ENCODE measurements at regions not wholly inside any gene's neighbourhood (a gene's known extent, or its start where the extent isn't known, plus 50 kb on each side); places are given as distances from the start of the nearest gene placed in this dataset.

DNA sequence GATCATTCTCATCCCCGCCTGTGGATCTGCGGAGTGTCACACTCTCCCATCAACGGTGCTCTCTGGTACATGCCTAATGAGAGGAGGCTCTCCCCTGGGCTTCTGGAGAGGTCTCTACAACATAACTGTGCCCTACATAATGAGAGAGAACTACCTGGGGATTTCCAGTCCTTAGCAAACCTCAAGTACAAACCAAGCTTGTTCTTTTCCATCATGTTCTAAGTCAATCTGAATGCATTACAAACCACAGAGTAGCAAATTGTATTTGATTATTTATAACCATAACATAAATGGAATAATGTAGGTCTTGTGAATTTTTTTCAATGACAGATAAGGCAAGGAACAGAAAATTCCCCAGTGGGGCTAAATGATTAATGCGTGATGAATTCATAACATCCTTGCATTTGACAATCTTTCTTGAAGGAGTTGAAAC is 412.4 kb upstream of the NRP1 start:
- DNase-seq (ENCODE audit: low spot score), result no peak

DNA sequence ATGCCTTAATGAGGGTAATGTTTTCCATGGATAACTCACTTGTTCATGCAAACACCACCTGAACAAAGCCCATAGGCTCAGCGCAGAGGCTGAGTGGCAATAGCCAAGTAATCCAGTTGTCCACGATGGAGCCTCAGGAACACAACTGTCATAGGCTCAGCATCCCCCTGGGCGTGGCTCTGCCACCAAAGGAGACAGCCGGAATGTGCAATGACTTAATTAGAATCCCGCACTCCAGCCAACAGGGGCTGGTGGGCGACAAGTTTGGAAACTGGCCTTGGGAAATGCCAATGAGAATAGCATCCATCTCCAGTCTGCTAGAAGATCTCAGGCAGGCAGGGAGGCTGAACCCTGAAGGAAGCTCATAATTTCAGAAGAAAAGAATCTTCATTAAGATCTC is 411.7 kb upstream of the NRP1 start:
- DNase-seq (ENCODE audit: low spot score), result no peak

DNA sequence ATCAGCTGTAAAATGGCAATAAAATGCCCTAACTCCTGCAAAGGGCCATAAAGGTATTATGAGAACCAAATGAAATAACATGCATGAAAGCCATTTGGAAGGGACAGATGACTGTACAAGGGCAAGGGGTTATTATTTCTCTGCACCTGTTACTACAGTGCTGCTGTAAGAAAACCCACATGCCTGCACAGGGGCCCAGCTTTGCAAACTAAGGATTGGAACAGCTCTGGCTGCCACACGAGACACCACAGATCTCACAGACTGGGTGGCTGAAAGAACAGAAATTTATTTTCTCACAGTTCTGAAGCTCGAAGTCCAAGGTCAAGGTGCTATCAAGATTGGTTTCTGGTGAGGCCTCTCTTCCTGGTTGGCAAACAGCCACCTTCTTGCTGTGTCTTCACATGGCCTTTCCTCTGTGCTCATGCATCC is 409.0 kb upstream of the NRP1 start:
- no peak for DNase-seq (ENCODE audit: low spot score)

DNA sequence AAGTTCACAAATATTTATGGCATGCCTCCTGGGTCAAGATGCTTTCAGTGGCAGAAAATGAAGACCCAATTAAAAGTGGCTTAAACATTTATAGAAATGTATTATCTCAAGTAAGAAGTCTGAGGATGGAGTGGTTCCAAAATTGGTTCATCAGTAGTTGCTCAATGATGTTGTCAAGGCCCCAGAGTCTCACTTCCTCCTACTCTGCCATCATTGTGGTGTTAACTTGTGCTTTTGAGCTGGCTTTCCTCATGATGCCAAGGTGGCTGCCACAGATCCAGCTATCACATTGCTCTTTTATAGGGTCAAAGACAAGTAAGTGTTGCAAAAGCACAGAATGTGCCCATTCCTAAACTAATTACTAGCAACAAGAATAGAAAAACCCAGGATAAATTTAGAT is 404.6 kb upstream of the NRP1 start:
- DNase-seq (ENCODE audit: low spot score), result no peak

DNA sequence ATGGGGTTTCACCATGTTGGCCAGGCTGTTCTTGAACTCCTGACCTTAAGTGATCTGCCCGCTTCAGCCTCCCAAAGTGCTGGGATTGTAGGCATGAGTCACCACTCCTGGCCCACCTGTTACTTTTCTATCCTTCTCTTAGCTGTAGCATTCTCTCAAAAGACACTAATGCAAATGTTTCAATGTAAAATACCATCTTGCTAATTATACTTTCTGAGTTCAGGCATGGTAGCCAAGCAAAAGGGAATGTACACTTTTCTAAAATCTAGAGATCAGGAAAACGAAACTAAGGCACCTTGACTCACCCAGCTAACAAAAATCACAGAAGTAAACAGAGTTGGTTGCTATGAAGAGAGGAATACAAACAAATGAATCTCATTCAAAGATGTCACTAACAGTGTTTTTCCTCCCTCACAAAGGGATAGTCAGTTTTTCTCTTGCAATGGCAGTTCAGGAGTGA is 401.0 kb upstream of the NRP1 start:
- DNase-seq (ENCODE audit: low spot score), result no peak

DNA sequence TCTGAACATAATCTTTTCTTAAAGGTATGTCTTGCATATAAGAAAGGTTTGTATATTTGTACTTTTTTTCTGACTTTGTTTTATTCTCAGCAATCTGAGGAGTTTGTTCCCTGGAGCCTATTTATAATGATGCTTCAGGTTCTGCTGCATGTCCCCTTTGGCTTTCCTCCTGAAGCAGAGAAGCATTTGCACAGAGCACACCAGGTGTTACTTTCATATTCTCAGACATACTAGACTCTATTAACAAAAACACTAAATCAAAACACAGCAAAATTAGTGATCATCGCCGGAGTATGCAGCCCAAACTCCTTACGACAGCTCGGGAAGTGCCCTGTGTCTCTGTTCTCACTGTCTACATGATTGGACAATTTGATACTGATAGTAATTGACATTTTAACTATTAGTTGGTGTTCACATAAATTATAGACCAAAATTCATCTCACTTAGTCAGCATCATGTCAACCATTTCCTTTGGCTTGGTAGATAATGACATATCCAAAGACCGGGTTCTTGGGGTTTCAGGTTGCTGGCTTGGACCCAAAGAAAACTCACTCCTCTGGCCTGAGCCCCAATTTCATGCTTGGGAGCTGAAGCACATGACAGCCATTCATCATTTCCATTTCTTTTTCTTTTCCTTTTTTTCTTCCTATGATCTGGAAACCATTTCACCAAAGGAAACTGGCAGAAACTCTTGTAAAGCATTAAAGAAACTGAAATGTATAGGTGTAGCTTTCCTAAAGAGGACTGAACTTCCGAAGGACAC is 400.1 kb upstream of the NRP1 start:
- no peak for DNase-seq (ENCODE audit: low spot score)

DNA sequence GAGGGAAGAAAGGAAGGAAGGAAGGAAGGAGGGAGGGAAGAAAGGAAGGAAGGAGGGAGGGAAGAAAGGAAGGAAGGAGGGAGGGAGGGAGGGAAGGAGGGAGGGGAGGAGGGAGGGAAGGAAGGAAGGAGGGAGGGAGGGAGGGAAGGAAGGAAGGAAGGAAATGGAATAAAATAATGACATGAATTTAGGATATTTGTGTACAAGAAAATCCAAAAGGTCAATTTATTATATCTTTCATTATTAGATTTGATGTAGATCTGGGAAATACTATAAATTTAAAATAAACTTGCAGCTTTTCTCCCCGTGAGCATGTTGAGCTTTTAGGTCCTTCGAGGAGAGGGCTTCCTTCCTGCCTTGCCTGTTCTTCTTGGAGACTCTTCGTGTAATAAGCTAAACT is 398.6 kb upstream of the NRP1 start:
- DNase-seq (ENCODE audit: low spot score), result no peak

DNA sequence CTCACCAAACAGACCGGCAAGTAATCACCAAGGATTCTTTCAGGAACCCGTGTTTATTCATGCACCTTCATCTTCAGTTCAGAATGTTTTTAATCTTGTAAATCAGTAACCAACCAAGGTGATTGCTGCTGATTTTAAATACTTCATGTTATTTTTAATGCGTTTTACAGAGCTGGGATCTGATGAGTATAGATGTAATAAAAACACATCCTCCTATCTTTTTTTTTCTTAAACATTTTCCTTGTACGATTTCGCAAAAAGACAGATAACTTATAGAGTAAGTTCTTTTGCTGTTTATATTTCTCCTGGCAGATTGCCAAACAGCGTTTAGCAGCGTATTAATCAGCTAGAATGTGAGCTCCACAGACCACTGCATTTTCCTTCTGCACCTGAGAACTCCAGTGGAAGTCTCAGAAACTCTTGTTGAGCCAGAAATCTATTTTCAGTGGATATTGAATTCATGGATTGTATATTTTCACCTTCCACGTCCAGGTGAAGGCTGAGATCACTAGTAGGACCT is 397.8 kb upstream of the NRP1 start:
- DNase-seq (ENCODE audit: low spot score), result no peak

DNA sequence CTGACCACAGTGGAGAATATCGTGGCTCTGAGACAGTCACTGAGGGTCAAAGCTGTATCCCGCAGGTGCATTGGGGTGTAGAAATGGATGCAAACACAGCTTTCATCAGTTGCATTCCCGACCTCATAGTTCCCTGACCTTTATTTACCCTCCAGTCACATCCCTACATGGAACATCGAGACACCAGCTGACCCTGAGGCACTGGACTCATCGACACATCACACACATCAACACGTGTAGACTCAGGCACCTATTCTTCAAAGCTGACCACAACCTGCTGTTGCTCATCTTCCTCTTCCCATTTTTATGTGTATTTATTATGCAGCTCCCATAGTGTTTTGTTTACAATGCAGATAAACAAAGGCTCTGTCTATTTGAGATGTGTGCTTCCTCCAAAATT is 396.9 kb upstream of the NRP1 start:
- DNase-seq (ENCODE audit: low spot score), result no peak

DNA sequence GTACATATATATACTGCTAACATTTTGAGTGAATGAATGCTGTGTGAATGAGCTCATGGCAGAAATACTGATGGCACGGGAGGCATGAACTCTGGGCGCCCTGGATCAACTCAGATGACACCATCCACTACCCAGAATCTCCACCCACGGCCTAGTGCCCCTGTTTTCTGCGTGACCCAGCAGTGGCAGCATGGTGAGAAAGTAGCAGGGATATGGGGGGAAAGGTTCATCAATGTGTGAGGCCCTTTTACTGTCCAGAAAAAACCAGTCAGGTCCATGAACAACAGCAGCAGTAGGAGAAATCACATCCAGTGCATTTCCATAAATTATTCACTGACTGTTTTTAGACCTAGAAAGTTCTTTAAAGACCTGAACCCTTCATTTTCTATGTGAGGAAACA is 391.0 kb upstream of the NRP1 start:
- no peak for DNase-seq (ENCODE audit: low spot score)

DNA sequence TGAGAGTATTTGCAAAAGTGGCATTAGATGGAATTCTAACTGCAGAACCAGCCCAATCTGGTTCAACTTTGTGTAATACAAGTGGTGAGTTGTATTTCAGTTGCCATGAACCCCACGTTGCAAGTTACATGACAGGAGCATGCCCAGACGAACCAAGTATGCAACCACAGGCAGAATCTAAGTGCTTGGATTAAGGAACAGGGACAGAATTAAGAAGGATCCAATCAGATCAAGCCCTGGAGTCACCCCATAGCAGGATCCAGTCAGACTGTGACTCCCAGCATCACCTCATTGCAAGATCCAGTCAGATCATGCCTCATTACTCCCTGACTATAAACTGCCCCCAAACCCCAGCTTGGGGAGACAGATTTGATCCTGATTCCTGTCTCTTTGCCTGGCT is 388.7 kb upstream of the NRP1 start:
- DNase-seq (ENCODE audit: low spot score), result no peak

DNA sequence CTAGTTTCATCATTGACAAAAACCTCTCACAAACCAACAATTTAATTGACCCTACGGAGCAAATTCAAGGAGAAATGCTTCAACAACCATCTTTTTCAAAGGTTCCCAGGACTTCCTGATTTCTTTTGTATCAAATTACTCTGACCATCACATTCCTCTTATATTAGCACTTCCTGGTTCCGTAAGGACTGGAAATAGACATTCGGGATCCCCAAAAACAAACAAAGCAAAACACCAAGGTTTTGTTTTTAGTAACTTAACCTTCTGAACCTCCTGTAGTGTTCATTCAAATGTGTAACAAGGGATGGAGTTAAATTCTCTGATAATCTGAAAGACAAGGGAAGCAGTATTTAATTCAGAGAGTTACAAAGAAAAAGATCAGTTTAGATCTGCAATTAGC is 387.6 kb upstream of the NRP1 start:
- DNase-seq (ENCODE audit: low spot score), result no peak

DNA sequence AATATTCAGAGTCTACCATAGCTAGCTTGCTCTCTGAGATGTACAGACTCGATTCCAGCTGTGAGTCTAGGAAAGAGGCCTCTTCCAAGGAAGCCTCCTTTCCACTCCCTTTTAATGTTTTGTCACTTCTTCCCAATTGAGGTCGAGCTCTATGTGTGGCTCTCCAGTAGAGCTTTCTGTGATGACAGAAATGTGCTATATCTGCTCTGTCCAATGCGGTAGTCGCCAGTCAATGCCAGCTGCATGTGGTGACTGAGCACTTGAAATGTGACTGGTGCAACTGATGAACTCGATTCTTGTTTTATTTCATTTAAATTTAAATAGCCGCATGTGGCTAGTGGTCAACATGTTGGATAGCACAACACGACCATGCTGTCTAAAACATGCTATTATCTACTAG is 387.0 kb upstream of the NRP1 start:
- no peak for DNase-seq (ENCODE audit: low spot score)

DNA sequence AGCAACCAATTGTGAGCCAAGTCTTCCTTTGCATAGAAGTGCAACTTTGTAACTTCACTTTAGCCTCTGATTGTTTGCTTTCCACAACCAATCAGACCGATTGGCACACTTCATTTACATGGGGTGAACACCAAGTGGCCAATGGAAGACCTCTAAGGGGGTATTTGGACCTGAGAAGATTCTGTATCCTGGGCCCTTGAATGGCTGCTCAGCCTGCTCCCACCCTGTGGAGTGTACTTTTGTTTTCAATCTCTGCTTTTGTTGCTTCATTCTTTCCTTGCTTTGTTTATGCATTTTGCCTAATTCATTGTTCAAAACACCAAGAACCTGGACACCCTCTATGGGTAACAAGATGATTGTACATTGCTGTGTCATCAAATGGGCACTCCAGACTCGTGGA is 385.7 kb upstream of the NRP1 start:
- DNase-seq (ENCODE audit: low spot score), result no peak

DNA sequence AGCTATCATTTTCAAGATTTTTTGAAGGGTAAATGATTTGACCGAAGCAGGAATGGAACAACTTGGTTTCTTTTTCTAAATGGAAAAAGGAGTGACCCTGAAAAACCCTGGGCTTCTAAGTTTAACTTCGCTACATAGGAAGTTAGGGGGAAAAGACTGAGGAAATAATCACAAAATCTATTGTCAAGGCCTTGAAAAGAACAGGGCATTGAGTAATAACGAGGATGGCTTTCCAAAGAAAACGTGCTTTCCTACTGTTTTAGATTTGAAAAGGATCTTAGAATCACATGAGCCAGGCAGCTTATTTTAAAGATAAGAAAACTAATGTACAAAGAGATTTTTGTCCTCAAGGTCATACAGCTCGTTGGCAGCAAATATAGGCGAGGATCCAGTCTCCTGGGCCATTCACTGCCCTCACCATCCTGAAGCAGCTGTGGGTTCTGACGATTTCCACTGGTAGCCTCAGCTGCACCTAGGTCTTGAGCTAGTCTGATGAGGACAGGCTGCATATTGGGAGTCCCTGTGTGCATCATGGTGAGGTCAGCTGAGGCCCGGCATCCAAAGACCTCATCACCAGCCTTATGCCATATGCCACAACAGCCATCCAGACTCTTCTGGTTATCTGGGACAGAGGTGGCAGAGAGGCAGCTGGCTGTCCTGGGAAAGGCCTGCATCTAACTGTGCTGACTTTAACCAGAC is 384.7 kb upstream of the NRP1 start:
- DNase-seq (ENCODE audit: low spot score), result no peak

DNA sequence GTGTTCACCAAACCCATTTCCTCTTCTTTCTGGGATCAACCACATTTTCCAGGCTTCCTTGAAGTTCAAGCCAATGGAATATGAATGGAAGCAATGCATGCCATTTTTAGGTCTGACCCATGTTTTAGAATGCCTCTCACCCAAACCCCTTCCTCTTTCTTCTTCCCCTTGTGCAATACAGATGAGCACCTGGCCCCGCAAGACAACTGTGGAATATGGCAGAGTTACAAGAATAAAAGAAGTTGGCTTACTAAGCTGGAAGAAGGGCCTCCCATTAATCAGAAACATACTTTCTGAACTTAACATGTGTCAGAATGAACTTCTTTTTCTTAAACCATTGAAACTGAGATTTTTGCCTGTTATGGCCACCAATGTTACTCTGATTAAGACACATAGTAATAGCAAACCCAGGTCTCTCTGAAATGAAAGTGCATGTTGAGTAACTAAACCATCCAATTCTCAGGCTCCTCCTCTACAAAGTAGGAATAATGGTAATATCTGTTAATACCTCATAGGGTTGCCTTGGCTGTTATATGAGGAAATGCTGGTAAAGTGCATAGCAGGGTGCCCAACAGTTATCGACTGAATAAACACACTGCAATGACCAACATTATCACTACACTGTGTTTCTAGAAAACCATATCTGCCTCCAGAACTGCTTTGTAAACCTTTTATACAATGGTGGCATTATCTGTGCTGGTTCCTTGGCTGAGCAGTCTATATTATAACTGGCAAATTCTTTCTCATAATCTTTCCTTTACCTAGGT is 382.2 kb upstream of the NRP1 start:
- no peak for DNase-seq (ENCODE audit: low spot score)

DNA sequence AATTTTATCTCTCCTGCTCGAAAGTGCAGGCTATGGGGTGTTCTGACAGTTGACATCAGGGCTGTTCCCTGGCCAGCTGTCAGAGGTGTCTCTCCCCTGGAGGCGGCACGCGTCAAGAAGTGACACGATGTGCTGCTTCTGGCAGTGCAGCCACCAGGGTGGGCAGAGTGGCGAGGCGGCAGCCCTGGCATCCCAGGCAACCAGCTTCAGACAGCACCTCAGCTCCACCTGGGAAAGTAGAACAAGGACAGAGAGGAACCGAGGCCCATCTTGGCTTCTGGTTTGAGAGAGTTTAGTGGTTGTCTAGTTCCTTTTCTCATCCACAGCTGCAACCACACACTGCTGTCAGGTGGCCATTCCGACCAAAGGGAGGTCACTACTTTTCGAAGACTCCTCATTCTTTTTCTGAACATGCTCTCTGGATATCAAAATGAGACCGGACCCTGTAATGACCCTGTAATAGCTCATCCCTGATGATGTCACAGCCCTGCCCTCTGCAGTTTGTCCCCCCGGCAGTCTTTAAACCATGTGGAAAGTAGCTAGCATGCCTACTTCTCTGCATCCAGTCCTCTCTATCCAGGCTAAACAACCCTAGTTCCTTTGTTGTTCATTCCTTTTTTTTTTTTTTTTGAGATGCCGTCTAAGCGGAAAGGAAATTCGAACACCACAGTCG is 381.0 kb upstream of the NRP1 start:
- no peak for DNase-seq (ENCODE audit: low spot score)

DNA sequence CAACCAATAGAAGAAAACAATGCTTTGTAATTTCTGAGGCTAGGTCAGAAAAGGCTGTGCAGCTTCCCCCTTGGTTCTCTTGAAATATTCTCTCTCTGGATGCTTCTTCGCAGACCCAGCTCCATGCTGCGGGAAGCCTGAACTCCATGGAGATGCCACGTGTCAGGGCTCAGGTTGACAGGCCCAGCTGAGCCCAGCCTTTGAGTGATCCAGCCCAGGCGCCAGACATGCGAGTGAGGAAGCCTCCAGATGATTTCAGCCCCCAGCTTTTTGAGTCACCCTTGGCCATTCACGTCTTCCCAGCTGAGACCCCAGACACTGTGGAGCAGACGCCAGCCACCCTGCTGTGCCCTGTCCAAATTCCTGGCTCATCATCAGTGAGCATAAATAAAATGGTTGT is 378.4 kb upstream of the NRP1 start:
- DNase-seq (ENCODE audit: low spot score), result no peak

DNA sequence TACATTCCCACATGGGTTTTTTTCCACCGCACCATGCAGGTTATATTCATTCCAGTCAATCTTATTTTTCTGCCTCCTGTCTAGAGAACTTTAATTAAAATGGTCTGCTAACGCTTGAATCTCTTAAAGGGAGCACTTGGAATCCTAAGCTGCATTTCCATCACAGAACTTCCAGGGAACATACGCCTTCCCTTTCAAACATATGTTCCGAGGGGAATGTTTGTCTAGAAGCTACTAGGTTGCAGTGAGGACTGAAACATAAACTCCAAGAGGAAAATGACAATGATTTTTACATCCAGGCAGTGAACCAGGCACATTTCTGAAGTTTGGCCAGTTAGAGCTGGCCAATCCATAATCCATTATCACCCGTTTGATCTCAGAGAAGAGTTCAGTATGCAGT is 375.5 kb upstream of the NRP1 start:
- no peak for DNase-seq (ENCODE audit: low spot score)

DNA sequence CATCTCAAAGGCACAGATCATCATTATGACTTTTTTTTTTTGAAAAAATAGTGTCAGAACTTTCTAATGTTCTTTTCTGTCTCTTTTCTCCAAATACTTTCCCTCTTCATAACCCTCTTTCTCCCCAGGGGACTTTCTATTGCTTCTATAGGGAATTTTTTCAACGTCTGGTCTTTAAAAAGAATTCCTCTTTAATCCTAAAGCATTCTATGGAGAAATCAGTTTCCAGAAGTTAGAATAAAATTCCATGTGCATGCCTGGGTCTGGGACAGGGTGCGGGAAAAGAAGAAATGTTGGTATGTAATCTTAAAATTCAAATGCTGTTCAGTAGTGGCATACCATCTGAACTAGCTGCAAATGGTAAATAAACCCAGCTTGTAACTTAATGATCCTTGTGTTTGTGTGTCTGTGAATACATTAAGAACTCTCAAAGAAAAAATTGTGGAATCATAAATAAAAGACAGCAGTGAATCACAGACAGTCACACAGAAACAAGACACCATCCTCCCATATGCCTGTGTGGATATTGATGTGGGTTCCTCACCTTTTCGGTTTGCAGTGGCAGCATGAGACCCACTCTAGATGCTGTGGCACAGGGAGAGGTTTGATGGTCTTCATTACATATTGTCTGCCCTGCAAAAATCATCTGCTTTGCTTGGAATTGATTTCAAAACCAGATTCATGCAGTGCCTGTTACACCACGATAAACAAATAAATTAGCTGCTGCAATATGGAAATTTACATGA is 374.7 kb upstream of the NRP1 start:
- DNase-seq (ENCODE audit: low spot score), result no peak

DNA sequence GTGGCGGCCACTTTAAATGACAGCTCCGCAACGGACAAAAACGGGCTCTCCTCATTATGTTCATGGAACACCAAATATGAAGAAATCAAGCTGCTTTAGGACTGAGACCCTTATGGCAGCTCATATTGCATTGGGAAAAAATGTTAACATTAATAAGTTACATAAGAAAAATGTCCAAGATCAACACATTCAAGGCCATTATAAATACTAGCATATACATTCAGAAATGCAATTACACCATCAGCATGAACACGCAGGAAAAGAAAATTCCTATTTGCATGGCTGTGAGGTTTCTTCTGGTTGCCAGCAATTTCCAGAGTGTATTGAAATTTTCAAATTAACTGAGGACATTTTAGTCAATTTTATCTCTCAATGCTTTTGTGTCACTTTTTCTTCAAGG is 374.1 kb upstream of the NRP1 start:
- no peak for DNase-seq (ENCODE audit: low spot score)

Measured in SK-N-DZ (cell line).